GM12892 (cell line): ENCODE measurements at regions not wholly inside any gene's neighbourhood (a gene's known extent, or its start where the extent isn't known, plus 50 kb on each side); places are given as distances from the start of the nearest gene placed in this dataset.
A peak's percentile ranks its signal among the peaks of the same experiment; 100 is the strongest.

ENCODE experiments used
- DNase-seq: peaks from one replicate; pipeline ENCODE4 v3.0.0; 2011; ENCODE audit not compliant: insufficient read length
- FAIRE-seq: peaks from 2 replicates; lab custom pipeline; 2011; peaks lifted over from hg19 to GRCh38; lab: Jason Lieb, UNC
- POLR2A ChIP-seq: IDR thresholded peaks from 2 replicates; pipeline ENCODE4 v1.6.1; 2011; ENCODE audit warnings: low read depth, low read length, control low read depth
- POLR2AphosphoS5 ChIP-seq: IDR thresholded peaks from 2 replicates; pipeline ENCODE4 v1.6.1; 2011; ENCODE audit warnings: low read depth, low read length, control low read depth
- TAF1 ChIP-seq: IDR thresholded peaks from 2 replicates; pipeline ENCODE4 v1.6.1; 2011; ENCODE audit warnings: low read depth, mild to moderate bottlenecking, control low read depth, low read length, borderline replicate concordance

DNA sequence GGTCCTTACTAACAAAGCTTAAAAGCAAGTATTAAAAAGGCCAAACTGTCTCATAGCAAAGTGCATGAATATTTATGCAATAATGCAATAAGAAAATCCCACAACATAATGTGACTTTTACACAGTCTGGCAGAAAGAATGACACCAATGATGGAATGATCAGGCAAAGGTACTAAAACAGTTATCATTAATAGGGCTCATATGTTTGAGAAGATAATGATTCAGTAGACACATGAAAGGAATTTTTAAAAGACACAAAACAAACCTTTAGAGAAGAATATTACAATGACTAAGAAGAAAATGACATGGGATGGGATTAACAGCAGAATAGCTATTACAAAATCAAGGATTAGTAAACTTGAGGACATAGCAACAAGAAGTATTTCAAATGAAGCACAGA, 1411.2 kb upstream of the TMEM132C start:
- TF ChIP-seq TAF1 (no peak), POLR2AphosphoS5 (no peak), POLR2A (no peak)
- DNase-seq (no peak), FAIRE-seq (no peak)

- FAIRE-seq (no peak), DNase-seq (no peak)
- TF ChIP-seq POLR2A, result no peak
- TF ChIP-seq TAF1, result no peak
- no peak for TF ChIP-seq POLR2AphosphoS5
Observed at GRCh38 chr12:126856958-126857357, 1410.0 kb upstream of the TMEM132C start.

GRCh38 chr12:126858560-126858959, 1408.4 kb upstream of the TMEM132C start:
- DNase-seq (no peak), FAIRE-seq (no peak)
- TF ChIP-seq POLR2A (no peak), POLR2AphosphoS5 (no peak), TAF1 (no peak)

DNA sequence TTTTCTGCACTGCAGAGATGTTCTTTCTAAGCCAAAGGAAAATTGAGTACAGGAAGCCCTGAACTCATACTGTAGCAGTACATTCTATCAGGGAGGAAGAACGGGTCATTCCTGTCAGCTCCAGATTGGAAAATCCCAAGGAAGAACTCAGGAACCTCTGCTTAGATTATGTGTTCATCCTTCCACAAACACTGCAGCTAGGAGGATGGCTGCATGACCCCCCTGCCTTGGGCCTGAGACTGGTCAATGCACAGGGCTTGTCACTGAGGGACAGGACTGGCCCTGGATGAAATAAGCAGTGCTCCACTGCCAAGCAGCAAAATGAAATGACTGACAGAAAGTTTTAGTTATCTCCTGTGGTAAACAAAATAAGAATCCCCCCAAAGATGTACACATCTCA, 1406.8 kb upstream of the TMEM132C start:
- TF ChIP-seq POLR2AphosphoS5 (no peak), TAF1 (no peak)
- FAIRE-seq, result no peak
- DNase-seq, result no peak

- no peak for FAIRE-seq
- no peak for DNase-seq
- TF ChIP-seq TAF1, result no peak
- TF ChIP-seq POLR2A, result no peak
- no peak for TF ChIP-seq POLR2AphosphoS5
Observed at GRCh38 chr12:126862500-126862899, 1404.5 kb upstream of the TMEM132C start.

DNA sequence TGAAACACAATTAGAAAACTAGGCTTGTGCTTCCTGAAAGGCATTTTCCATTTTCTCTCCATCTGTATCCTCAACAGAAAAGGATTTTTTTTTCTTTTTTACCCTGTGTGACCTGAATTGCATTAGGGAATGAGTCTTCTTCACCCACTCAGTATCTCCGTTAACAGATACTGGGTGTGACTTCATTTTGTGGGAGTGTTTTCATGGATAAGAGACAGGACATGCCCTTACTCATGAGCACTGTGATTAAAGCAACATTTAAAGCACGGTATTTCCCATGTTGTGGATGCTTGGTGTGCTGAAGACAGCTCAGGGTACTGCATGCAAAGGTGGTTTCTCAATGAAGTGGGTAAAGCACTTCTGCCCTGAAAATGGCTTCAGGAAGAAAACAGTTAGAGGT, 1397.3 kb upstream of the TMEM132C start:
- no peak for FAIRE-seq
- DNase-seq, result no peak
- TF ChIP-seq POLR2A, result no peak
- TF ChIP-seq POLR2AphosphoS5, result no peak
- no peak for TF ChIP-seq TAF1

- no peak for FAIRE-seq
- TF ChIP-seq TAF1 (no peak), POLR2AphosphoS5 (no peak), POLR2A (no peak)
Observed at GRCh38 chr12:126873701-126874100, 1393.3 kb upstream of the TMEM132C start.

GRCh38 chr12:126874427-126875026, 1392.4 kb upstream of the TMEM132C start:
- DNase-seq (peak; percentile 32), FAIRE-seq (peak; percentile 14)

More at GRCh38 chr12:126873701-126874100, 1393.3 kb upstream of the TMEM132C start:
- no peak for DNase-seq

GRCh38 chr12:126879842-126880241, 1387.1 kb upstream of the TMEM132C start:
- FAIRE-seq (no peak), DNase-seq (no peak)
- TF ChIP-seq TAF1, result no peak
- no peak for TF ChIP-seq POLR2AphosphoS5
- no peak for TF ChIP-seq POLR2A

More at GRCh38 chr12:126874427-126875026, 1392.4 kb upstream of the TMEM132C start:
- no peak for TF ChIP-seq TAF1
- TF ChIP-seq POLR2AphosphoS5, result no peak
- TF ChIP-seq POLR2A, result no peak

GRCh38 chr12:126883697-126884096, 1383.3 kb upstream of the TMEM132C start:
- FAIRE-seq (no peak), DNase-seq (no peak)
- TF ChIP-seq POLR2A, result no peak
- TF ChIP-seq POLR2AphosphoS5, result no peak
- TF ChIP-seq TAF1, result no peak

GRCh38 chr12:126889501-126889900, 1377.5 kb upstream of the TMEM132C start:
- FAIRE-seq, result no peak
- TF ChIP-seq POLR2AphosphoS5, result no peak
- TF ChIP-seq POLR2A, result no peak
- TF ChIP-seq TAF1, result no peak
- no peak for DNase-seq

DNA sequence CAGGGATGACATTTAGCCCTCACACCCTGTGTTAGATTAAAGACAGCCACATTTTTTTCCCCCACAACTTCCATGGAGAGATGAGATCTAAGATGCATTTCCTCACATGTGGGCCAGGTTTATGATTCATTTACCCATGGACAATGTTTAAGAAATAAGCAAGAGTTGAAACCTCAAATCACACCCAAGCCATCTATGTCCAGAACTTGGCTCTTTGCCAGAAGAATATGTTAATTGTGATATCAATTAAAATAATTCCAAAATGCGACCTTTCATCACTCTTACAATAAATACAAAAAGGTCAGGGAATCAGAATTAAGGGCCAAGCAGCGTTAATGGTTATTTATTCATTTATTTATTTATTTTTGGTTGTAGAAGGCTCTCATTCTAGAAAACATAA, 1376.9 kb upstream of the TMEM132C start:
- no peak for DNase-seq
- no peak for FAIRE-seq
- no peak for TF ChIP-seq POLR2A
